ENCODE measurements at regions not wholly inside any gene's neighbourhood (a gene's known extent, or its start where the extent isn't known, plus 50 kb on each side); places are given as distances from the start of the nearest gene placed in this dataset.

DNA sequence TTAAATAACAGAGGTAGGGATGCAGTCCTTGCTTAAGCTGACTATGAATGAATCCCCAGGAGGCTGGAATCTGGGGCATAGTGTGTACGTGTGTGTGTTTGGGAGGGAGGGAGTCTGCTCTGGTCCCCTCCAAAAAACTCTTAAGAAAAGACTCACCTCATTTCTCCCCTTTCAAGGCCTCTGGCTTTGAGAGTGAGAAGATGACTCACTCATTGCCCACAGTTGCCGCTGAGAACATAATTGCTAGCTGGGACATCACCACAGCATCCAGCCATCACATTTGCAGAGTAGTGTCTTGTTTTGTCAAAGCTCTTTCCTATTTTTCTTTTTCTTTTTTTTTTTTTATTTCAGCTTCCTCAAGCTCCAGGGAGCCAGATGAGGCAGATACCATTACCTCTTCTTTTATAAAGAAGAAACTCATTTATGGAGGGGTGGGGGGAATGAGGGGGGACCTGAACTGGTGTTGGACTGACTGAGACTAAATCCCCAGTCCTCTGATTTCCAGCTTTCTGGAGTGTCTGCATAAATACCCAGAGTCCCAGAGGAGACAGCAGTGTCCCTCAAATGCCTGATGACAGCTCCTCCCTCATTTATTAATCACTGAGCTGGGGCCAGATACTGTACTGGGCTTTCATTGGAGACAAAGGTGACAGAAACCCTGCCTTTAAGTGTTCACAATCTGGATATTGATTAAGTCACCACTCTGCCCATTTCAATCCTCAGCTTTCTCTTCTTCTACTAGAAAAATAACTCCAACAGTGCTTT lies 61.9 kb upstream of the LAS1L start:
- no peak for TF ChIP-seq EZH2 (IDR thresholded peaks at IDR 0.05; ENCODE audit: borderline replicate concordance, insufficient read depth, low read length, poor library complexity, severe bottlenecking)
- no peak for TF ChIP-seq RAD21 (conservative IDR thresholded peaks at IDR 0.05)
- no peak for TF ChIP-seq EP300 (conservative IDR thresholded peaks at IDR 0.05; ENCODE audit: poor library complexity, severe bottlenecking)
- TF ChIP-seq, protein P1, sequence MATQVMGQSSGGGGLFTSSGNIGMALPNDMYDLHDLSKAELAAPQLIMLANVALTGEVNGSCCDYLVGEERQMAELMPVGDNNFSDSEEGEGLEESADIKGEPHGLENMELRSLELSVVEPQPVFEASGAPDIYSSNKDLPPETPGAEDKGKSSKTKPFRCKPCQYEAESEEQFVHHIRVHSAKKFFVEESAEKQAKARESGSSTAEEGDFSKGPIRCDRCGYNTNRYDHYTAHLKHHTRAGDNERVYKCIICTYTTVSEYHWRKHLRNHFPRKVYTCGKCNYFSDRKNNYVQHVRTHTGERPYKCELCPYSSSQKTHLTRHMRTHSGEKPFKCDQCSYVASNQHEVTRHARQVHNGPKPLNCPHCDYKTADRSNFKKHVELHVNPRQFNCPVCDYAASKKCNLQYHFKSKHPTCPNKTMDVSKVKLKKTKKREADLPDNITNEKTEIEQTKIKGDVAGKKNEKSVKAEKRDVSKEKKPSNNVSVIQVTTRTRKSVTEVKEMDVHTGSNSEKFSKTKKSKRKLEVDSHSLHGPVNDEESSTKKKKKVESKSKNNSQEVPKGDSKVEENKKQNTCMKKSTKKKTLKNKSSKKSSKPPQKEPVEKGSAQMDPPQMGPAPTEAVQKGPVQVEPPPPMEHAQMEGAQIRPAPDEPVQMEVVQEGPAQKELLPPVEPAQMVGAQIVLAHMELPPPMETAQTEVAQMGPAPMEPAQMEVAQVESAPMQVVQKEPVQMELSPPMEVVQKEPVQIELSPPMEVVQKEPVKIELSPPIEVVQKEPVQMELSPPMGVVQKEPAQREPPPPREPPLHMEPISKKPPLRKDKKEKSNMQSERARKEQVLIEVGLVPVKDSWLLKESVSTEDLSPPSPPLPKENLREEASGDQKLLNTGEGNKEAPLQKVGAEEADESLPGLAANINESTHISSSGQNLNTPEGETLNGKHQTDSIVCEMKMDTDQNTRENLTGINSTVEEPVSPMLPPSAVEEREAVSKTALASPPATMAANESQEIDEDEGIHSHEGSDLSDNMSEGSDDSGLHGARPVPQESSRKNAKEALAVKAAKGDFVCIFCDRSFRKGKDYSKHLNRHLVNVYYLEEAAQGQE (IDR thresholded peaks at IDR 0.05; ENCODE audit: borderline replicate concordance), result no peak
- no peak for TF ChIP-seq TAF1 (IDR thresholded peaks at IDR 0.05; ENCODE audit: low read depth)
- no peak for TF ChIP-seq MXI1 (conservative IDR thresholded peaks at IDR 0.05; ENCODE audit: poor library complexity, severe bottlenecking)
- no peak for TF ChIP-seq SMC3 (conservative IDR thresholded peaks at IDR 0.05; ENCODE audit: poor library complexity)
- TF ChIP-seq, protein P2, sequence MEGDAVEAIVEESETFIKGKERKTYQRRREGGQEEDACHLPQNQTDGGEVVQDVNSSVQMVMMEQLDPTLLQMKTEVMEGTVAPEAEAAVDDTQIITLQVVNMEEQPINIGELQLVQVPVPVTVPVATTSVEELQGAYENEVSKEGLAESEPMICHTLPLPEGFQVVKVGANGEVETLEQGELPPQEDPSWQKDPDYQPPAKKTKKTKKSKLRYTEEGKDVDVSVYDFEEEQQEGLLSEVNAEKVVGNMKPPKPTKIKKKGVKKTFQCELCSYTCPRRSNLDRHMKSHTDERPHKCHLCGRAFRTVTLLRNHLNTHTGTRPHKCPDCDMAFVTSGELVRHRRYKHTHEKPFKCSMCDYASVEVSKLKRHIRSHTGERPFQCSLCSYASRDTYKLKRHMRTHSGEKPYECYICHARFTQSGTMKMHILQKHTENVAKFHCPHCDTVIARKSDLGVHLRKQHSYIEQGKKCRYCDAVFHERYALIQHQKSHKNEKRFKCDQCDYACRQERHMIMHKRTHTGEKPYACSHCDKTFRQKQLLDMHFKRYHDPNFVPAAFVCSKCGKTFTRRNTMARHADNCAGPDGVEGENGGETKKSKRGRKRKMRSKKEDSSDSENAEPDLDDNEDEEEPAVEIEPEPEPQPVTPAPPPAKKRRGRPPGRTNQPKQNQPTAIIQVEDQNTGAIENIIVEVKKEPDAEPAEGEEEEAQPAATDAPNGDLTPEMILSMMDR (IDR thresholded peaks at IDR 0.05; ENCODE audit: poor library complexity, severe bottlenecking), result no peak
- TF ChIP-seq POLR2AphosphoS5 (IDR thresholded peaks at IDR 0.05), result no peak
- Histone ChIP-seq H3K79me2 (replicated peaks; ENCODE audit: insufficient read depth, low read length) (no peaks in the 10 kb centered on the region), H3K4me3 (ENCODE audit: low read length) (no peak overlapping the region), H3K9ac (ENCODE audit: low read length) (no peak overlapping the region), H3K36me3 (ENCODE audit: insufficient read depth, low read length) (no peaks in the 10 kb centered on the region), H3F3A (ENCODE audit: insufficient read depth, low read length, poor library complexity, severe bottlenecking) (no peaks in the 10 kb centered on the region), H3K27ac (ENCODE audit: low read length) (no peak overlapping the region), H3K9me2 (ENCODE audit: insufficient read depth, low read length) (no peaks in the 10 kb centered on the region), H2AFZ (ENCODE audit: low read depth, low read length) (no peak overlapping the region), H3K9me3 (ENCODE audit: low read length) (no peaks in the 10 kb centered on the region), H4K20me1 (ENCODE audit: insufficient read depth) (no peaks in the 10 kb centered on the region), H3K27me3 (ENCODE audit: insufficient read depth, low read depth, low read length) (no peaks in the 10 kb centered on the region), H3K4me2 (ENCODE audit: low read length) (no peak overlapping the region)

DNA sequence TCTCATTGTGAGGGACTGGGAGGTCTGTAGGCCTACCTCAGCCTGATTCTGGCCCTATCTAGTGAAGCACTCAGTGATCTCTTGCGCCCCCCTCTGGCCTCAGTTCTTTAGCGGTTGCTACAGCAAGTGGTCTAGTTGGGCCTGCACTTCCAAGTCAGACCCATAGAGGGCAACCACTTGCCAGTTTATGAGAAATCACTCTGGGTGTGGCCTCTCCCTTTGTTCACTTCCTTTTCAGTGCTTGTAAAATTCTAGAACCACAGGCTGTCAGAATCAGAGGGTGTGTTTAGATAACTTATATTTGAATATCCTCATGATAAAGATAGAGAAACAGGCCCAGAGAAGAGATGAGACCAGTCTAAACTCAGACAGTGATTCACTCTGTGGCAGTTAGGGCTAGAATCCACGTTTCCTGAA lies 60.9 kb upstream of the LAS1L start:
- no peaks in the 10 kb centered on the region for H3F3A ChIP-seq (ENCODE audit: insufficient read depth, low read length, poor library complexity, severe bottlenecking)
- H2AFZ ChIP-seq (ENCODE audit: low read depth, low read length), result no peak overlapping the region
- H3K27me3 ChIP-seq (ENCODE audit: insufficient read depth, low read depth, low read length), result no peaks in the 10 kb centered on the region
- H3K9me3 ChIP-seq (ENCODE audit: low read length), result no peaks in the 10 kb centered on the region
- no peak overlapping the region for H3K4me3 ChIP-seq (ENCODE audit: low read length)
- H4K20me1 ChIP-seq (ENCODE audit: insufficient read depth), result no peaks in the 10 kb centered on the region
- TF ChIP-seq, protein P2 (IDR thresholded peaks at IDR 0.05; ENCODE audit: poor library complexity, severe bottlenecking), result peak; percentile 72
- TF ChIP-seq RAD21 (conservative IDR thresholded peaks at IDR 0.05), result peak; percentile 52
- peak; percentile 48 for TF ChIP-seq SMC3 (conservative IDR thresholded peaks at IDR 0.05; ENCODE audit: poor library complexity)
- TF ChIP-seq TAF1 (IDR thresholded peaks at IDR 0.05; ENCODE audit: low read depth), result no peak
- H3K27ac ChIP-seq (ENCODE audit: low read length), result no peak overlapping the region
- H3K9me2 ChIP-seq (ENCODE audit: insufficient read depth, low read length), result no peaks in the 10 kb centered on the region
- H3K36me3 ChIP-seq (ENCODE audit: insufficient read depth, low read length), result no peaks in the 10 kb centered on the region
- H3K9ac ChIP-seq (ENCODE audit: low read length), result no peak overlapping the region
- no peak overlapping the region for H3K4me2 ChIP-seq (ENCODE audit: low read length)
- H3K79me2 ChIP-seq (replicated peaks; ENCODE audit: insufficient read depth, low read length), result no peaks in the 10 kb centered on the region
